ENCODE measurements at regions not wholly inside any gene's neighbourhood (a gene's known extent, or its start where the extent isn't known, plus 50 kb on each side); places are given as distances from the start of the nearest gene placed in this dataset.
"Not testable (repeated sequence)": the region's sequence is repeated elsewhere in the genome, so short reads cannot be mapped to it uniquely, and the experiment has no call there.

GRCh38 chr21:32823296-32823695, 51.7 kb upstream of the PAXBP1 start:
- DNase-seq (ENCODE audit: low read depth) = not testable (repeated sequence)

- no peak for DNase-seq (ENCODE audit: low read depth)
Observed at GRCh38 chr21:32824950-32825349, 53.4 kb upstream of the PAXBP1 start.

- DNase-seq (ENCODE audit: low read depth) = no peak
Observed at GRCh38 chr21:32826329-32827167, 55.0 kb upstream of the PAXBP1 start.

- DNase-seq (ENCODE audit: low read depth) = no peak
Observed at GRCh38 chr21:32828908-32829307, 57.4 kb upstream of the PAXBP1 start.

- no peak for DNase-seq (ENCODE audit: low read depth)
Observed at GRCh38 chr21:32829504-32829903, 57.9 kb upstream of the PAXBP1 start.

GRCh38 chr21:32831779-32832178, 60.2 kb upstream of the PAXBP1 start:
- not testable (repeated sequence) for DNase-seq (ENCODE audit: low read depth)

- no peak for DNase-seq (ENCODE audit: low read depth)
Observed at GRCh38 chr21:32834211-32834915, 62.8 kb upstream of the PAXBP1 start.

GRCh38 chr21:32834916-32835235, 63.3 kb upstream of the PAXBP1 start:
- DNase-seq (ENCODE audit: low read depth) = no peak

- DNase-seq (ENCODE audit: low read depth) = no peak
Observed at GRCh38 chr21:32842146-32842545, 70.6 kb upstream of the PAXBP1 start.

GRCh38 chr21:32843561-32843960, 72.0 kb upstream of the PAXBP1 start:
- no peak for DNase-seq (ENCODE audit: low read depth)

- no peak for DNase-seq (ENCODE audit: low read depth)
Observed at GRCh38 chr21:32844076-32844475, 72.5 kb upstream of the PAXBP1 start.

- DNase-seq (ENCODE audit: low read depth) = peak; percentile 94
Observed at GRCh38 chr21:32844653-32845436, 73.3 kb upstream of the PAXBP1 start.

- no peak for DNase-seq (ENCODE audit: low read depth)
Observed at GRCh38 chr21:32858628-32859027, 87.1 kb upstream of the PAXBP1 start.

GRCh38 chr21:32860399-32860798, 88.8 kb upstream of the PAXBP1 start:
- no peak for DNase-seq (ENCODE audit: low read depth)

GRCh38 chr21:32861866-32862265, 90.3 kb upstream of the PAXBP1 start:
- no peak for DNase-seq (ENCODE audit: low read depth)

- DNase-seq (ENCODE audit: low read depth) = no peak
Observed at GRCh38 chr21:32867597-32867996, 96.0 kb upstream of the PAXBP1 start.

- no peak for DNase-seq (ENCODE audit: low read depth)
Observed at GRCh38 chr21:32868631-32869454, 97.3 kb upstream of the PAXBP1 start.

GRCh38 chr21:32869459-32869858, 97.9 kb upstream of the PAXBP1 start:
- no peak for DNase-seq (ENCODE audit: low read depth)

GRCh38 chr21:32876426-32876825, 104.9 kb upstream of the PAXBP1 start:
- DNase-seq (ENCODE audit: low read depth) = no peak

- not testable (repeated sequence) for DNase-seq (ENCODE audit: low read depth)
Observed at GRCh38 chr21:32877888-32878287, 106.3 kb upstream of the PAXBP1 start.

GRCh38 chr21:32878661-32879060, 107.1 kb upstream of the PAXBP1 start:
- DNase-seq (ENCODE audit: low read depth) = no peak

GRCh38 chr21:32881458-32881857, 109.9 kb upstream of the PAXBP1 start:
- DNase-seq (ENCODE audit: low read depth) = no peak
